ENCODE measurements at regions not wholly inside any gene's neighbourhood (a gene's known extent, or its start where the extent isn't known, plus 50 kb on each side); places are given as distances from the start of the nearest gene placed in this dataset.

DNA sequence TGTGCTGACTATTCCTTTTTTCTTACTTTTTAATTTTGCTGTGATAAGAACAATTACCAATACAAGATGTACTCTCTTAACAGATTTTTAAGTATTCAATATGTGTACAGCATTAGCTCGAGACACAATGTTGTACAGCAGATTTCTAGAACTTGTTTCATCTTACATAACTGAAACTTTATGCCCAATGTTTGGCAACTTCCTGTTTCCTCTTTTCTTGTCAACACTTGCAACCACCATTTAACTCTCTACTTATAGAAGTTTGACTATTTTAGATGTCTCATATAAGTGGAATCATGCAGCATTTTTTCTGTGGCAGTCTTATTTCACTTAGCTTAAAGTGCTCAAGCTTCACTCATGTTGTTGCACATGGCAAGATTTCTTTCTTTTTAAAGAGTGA is 1426.8 kb downstream of the SLITRK5 start:
- H3K9ac ChIP-seq (ENCODE audit: low read depth, low read length): no peak overlapping the region
- H3K14ac ChIP-seq (replicated peaks; ENCODE audit: low read depth, low read length): no peak overlapping the region
- no peak overlapping the region for H2AFZ ChIP-seq (replicated peaks; ENCODE audit: low read length, poor library complexity)
- DNase-seq: no peak
- in situ Hi-C loops (cut with MboI; ENCODE audit: low sequenced_read_pairs) (no loop called here), intact Hi-C loops (cut with micrococcal nuclease) (no loop called here), dilution Hi-C loops (cut with HindIII; ENCODE audit: low sequenced_read_pairs, unreplicated experiment) (no loop called here)
- H2BK5ac ChIP-seq (ENCODE audit: low read depth, low read length, poor library complexity, severe bottlenecking): no peak overlapping the region
- no peak overlapping the region for H2BK20ac ChIP-seq (ENCODE audit: low read depth, low read length)
- TF ChIP-seq RCOR1 (IDR thresholded peaks at IDR 0.05; ENCODE audit: insufficient replicate concordance, low read length): no peak
- TF ChIP-seq POLR2A (IDR thresholded peaks at IDR 0.05; ENCODE audit: low read depth, low read length): no peak
- TF ChIP-seq CHD1 (IDR thresholded peaks at IDR 0.05; ENCODE audit: low read depth, low read length): no peak
- no peak for TF ChIP-seq BHLHE40 (IDR thresholded peaks at IDR 0.05; ENCODE audit: low read depth, low read length)
- no peak for TF ChIP-seq NFE2L2 (IDR thresholded peaks at IDR 0.05; ENCODE audit: low read depth, low read length)
- TF ChIP-seq ELK1 (IDR thresholded peaks at IDR 0.05; ENCODE audit: borderline replicate concordance, low read depth, low read length): no peak
- TF ChIP-seq, protein P1, sequence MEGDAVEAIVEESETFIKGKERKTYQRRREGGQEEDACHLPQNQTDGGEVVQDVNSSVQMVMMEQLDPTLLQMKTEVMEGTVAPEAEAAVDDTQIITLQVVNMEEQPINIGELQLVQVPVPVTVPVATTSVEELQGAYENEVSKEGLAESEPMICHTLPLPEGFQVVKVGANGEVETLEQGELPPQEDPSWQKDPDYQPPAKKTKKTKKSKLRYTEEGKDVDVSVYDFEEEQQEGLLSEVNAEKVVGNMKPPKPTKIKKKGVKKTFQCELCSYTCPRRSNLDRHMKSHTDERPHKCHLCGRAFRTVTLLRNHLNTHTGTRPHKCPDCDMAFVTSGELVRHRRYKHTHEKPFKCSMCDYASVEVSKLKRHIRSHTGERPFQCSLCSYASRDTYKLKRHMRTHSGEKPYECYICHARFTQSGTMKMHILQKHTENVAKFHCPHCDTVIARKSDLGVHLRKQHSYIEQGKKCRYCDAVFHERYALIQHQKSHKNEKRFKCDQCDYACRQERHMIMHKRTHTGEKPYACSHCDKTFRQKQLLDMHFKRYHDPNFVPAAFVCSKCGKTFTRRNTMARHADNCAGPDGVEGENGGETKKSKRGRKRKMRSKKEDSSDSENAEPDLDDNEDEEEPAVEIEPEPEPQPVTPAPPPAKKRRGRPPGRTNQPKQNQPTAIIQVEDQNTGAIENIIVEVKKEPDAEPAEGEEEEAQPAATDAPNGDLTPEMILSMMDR (conservative IDR thresholded peaks at IDR 0.05; ENCODE audit: low read depth, low read length): no peak
- TF ChIP-seq, protein P2, sequence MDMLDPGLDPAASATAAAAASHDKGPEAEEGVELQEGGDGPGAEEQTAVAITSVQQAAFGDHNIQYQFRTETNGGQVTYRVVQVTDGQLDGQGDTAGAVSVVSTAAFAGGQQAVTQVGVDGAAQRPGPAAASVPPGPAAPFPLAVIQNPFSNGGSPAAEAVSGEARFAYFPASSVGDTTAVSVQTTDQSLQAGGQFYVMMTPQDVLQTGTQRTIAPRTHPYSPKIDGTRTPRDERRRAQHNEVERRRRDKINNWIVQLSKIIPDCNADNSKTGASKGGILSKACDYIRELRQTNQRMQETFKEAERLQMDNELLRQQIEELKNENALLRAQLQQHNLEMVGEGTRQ (IDR thresholded peaks at IDR 0.05; ENCODE audit: low read depth, low read length): no peak
- no peak for TF ChIP-seq MXI1 (IDR thresholded peaks at IDR 0.05; ENCODE audit: borderline replicate concordance, low read depth, low read length)
- TF ChIP-seq RFX5 (IDR thresholded peaks at IDR 0.05; ENCODE audit: low read depth, low read length): no peak
- no peak for TF ChIP-seq FOS (IDR thresholded peaks at IDR 0.05; ENCODE audit: low read depth, low read length)
- no peak for TF ChIP-seq MAZ (IDR thresholded peaks at IDR 0.05; ENCODE audit: borderline replicate concordance, low read depth, low read length)
- H3K79me1 ChIP-seq (ENCODE audit: low read depth in 1 of 2, low read length in 2 of 2): no peaks in the 10 kb centered on the region
- H3K56ac ChIP-seq (ENCODE audit: extremely low read depth, insufficient read depth, low read length): no peak overlapping the region
- no peak overlapping the region for H2AK5ac ChIP-seq (ENCODE audit: low read depth, low read length)
- no peaks in the 10 kb centered on the region for H3K9me1 ChIP-seq (ENCODE audit: insufficient read depth, low read length)
- no TSS peak for BruUV-seq (replicated peaks)
- H4K91ac ChIP-seq (ENCODE audit: insufficient read depth, low read depth, low read length): no peak overlapping the region
- H3K18ac ChIP-seq (ENCODE audit: low read depth, low read length): no peak overlapping the region
- whole genome bisulfite sequencing, 2 experiments (ENCODE audit: extremely low coverage in 2 of 2, insufficient read length in 1 of 2): no CpG with 5 or more reads among the region's 1 CpG
- no peak overlapping the region for H3K23ac ChIP-seq (ENCODE audit: low read depth, low read length)
- H2BK15ac ChIP-seq (ENCODE audit: low read depth, low read length): no peak overlapping the region
- H4K5ac ChIP-seq (ENCODE audit: low read depth, low read length): no peak overlapping the region
- CTCF ChIA-PET: interaction anchor here (0.6 kb wide), 1 partner anchor 463 kb away, joined by 6 read pairs; no protein-coding TSS in a partner anchor
- H3K27me3 ChIP-seq (ENCODE audit: control insufficient read depth, insufficient read depth, low read length): no peaks in the 10 kb centered on the region
- no peak overlapping the region for H3K4me2 ChIP-seq (ENCODE audit: low read depth, low read length)
- H3K36me3 ChIP-seq (ENCODE audit: control insufficient read depth, insufficient read depth, low read length): no peaks in the 10 kb centered on the region
- no peak overlapping the region for H3K4me3 ChIP-seq (ENCODE audit: insufficient read depth, low read depth, low read length)
- no peak for ATAC-seq (ENCODE audit: low read depth)
- H3K4me1 ChIP-seq (ENCODE audit: control insufficient read depth, insufficient read depth, low read length): no peaks in the 10 kb centered on the region
- no peak overlapping the region for H3K4ac ChIP-seq (ENCODE audit: low read depth, low read length)
- H3K9me3 ChIP-seq (ENCODE audit: control insufficient read depth, insufficient read depth, low read length): no peaks in the 10 kb centered on the region; the same call in 1 of the 2 replicates
- H4K20me1 ChIP-seq (ENCODE audit: insufficient read depth, low read length): no peaks in the 10 kb centered on the region
- no peak overlapping the region for H2BK120ac ChIP-seq (ENCODE audit: low read depth, low read length)
- POLR2A ChIA-PET (ENCODE audit: unreplicated experiment): no interaction called here
- H3K27ac ChIP-seq (ENCODE audit: insufficient read depth, low read length): no peak overlapping the region
- H2AK9ac ChIP-seq (replicated peaks; ENCODE audit: low read depth, low read length, poor library complexity): no peak overlapping the region
- H4K8ac ChIP-seq (ENCODE audit: low read depth in 2 of 2, low read length in 2 of 2): no peak overlapping the region

All from IMR-90 (cell line).